DMS79 treated with DMSO at 0.1 percent for 48 hours (cell line): ENCODE measurements at regions not wholly inside any gene's neighbourhood (a gene's known extent, or its start where the extent isn't known, plus 50 kb on each side); places are given as distances from the start of the nearest gene placed in this dataset.
A peak's percentile ranks its signal among the peaks of the same experiment; 100 is the strongest.

Source experiments
- DNase-seq: peaks from one replicate; lab custom pipeline; 2025; lab: John Stamatoyannopoulos, UW

DNA sequence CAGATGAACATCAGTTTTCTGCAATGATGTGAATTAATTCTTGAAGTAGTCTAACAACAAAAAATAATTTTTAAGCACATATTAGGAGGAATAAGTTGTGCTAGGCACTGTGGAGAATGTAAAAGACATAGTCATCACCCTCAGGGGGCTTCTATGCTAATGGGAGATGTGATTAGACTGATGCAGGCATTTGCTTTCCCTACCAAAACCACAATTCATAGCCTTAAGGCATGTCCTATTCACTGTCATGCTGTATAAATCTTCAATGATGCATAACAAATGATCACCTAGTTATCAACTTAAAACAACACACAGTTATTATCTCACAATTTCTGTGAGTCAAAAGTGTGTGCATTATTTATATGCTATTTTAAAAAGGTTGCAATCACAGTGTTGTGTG lies 422.6 kb downstream of the MAN2A1 start:
- peak; percentile 0 for DNase-seq

- no peak for DNase-seq
These were observed 425.8 kb downstream of the MAN2A1 start for GRCh38 chr5:110115503-110115902.

GRCh38 chr5:110116539-110116938 lies 426.8 kb downstream of the MAN2A1 start:
- DNase-seq, result no peak

- DNase-seq, result no peak
These were observed 445.5 kb downstream of the MAN2A1 start for GRCh38 chr5:110134963-110135935.

- no peak for DNase-seq
These were observed 460.5 kb downstream of the MAN2A1 start for GRCh38 chr5:110150199-110150598.

DNA sequence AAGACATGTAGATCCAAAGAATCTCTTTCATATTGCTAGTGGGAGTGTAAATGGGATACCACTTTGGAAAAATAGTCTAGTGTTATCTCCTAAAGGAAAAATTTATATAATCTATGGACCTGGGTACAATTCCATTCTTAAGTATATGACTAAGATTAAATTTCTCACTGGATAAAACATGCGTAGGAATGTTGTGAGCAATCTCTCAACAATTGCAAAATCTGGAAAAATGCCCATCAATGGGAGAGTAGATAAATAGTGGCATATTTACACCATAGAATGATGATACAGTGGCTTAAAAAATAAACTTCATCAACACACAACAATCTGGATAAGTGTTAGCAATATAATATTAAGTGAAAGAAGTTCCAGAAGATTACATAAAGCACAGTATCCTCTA lies 469.5 kb downstream of the MAN2A1 start:
- no peak for DNase-seq

- no peak for DNase-seq
These were observed 471.4 kb downstream of the MAN2A1 start for GRCh38 chr5:110161162-110161561.

- DNase-seq, result no peak
These were observed 475.6 kb downstream of the MAN2A1 start for GRCh38 chr5:110165366-110165765.

- no peak for DNase-seq
These were observed 477.7 kb downstream of the MAN2A1 start for GRCh38 chr5:110167384-110167783.

DNA sequence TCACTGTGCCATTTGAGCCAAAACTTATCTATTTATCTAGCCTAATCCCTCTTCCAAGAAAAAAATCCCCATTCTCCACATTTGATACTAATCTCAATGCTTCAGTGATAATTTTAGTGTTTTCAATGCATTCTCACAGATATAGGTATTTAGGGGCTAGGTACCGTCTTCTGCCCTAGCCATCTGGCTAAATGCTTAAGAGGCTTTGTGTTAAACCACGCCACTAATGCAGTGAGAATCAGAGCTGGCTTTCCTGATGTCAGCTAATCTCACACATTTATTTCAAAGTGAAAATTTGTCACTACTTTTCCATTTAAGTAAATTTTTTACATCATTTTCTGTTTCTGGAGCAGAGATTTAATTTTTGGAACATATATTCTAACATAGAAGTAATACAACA lies 479.7 kb downstream of the MAN2A1 start:
- no peak for DNase-seq

- DNase-seq, result no peak
These were observed 488.0 kb downstream of the MAN2A1 start for GRCh38 chr5:110177729-110178128.

GRCh38 chr5:110179321-110179720 lies 489.6 kb downstream of the MAN2A1 start:
- DNase-seq, result no peak

DNA sequence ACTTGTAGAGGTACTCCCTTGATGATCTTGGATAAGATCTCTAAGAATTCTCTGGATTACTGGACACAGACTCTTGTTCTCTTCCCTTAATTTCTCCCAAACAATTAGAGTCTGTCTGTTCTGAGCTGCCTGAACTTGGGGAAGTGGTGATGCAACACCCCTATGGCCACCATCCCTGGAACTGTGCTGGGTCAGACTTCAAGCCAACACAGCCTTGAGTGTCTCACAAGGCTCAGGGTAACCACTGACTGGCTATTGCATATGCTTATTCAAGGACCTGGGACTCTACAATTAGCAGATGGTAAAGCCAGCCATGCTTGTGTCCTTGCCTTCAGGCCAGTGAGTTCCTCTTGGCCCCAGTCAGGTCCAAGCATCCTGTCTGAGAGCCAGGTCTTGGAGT lies 504.5 kb downstream of the MAN2A1 start:
- no peak for DNase-seq

DNA sequence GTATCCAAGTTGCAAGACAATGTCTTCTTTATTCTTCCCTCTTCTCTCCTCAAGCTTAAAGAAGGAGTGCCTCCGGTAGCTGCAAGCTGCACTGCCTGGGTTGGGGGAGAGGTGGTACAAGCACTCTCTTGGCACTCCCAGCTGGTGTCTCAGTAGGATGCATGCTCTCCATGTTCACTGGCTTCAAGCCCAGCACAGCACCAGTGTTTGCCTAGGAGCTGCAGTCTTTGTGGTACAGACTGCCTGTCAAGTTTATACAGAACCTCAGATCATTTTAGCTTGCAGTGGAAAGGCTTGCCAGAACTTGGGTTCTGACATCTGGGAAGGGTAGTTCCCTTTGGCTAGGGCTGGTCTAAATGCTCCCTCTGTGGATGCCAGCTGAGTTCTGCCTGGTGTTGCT lies 505.6 kb downstream of the MAN2A1 start:
- no peak for DNase-seq

GRCh38 chr5:110201791-110202190 lies 512.1 kb downstream of the MAN2A1 start:
- DNase-seq, result no peak

GRCh38 chr5:110203661-110204060 lies 513.9 kb downstream of the MAN2A1 start:
- no peak for DNase-seq

DNA sequence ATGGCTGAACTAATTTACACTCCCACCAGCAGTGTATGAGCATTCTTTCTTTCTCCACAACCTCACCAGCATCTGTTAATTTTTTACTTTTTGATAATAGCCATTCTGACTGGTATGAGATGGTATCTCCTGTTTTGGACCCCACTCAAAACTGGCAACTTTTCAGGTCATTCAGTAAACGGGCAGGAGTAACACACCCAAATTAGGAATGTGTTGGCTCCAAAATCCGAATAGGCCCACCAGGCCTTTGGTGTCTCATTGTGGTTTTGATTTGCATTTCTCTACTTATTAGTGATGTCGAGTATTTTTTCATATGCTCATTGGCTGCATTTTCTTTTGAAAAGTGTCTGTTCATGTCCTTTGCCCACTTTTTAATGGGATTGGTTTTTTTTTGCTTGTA lies 517.1 kb downstream of the TMEM232 start:
- DNase-seq, result no peak

DNA sequence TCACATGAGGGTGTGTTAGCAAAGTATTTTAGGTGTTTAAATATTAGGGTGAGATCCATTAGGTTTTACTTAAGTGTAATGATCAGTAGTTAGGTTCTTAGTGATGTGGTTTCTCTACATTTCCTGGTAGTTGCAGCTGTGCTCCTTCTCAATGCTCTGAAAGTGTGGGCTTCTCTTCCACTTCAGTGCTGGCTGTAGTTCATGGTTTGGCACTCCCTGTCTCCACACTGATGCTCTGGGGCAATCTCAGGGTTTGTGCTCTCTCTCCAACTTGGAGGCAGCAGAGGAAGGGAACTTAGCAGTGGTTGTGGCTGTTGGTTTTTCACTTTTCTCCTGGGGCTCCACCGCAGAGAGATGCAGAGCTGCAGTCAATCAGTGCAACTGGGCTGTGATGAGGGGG lies 507.5 kb downstream of the TMEM232 start:
- DNase-seq, result no peak

DNA sequence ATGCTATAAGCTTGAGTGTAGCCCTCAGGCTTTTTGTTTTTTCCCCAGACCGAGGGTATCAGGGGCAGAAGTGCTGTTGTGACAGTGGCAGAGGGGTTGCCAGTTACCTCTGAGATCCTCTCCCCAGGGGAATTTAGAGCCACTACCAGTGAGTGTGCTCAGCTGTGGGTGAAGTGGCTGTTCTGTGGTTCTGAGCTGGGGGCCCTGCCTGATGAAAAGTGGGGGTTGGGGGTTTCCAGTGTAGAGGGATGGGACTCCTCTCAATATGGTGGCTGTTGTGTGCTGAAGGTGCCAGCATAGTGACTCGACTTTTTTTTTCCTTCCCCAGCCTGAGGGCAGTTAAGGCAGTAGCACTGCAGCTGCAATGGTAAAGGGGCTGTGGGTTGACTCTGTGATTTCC lies 506.7 kb downstream of the TMEM232 start:
- DNase-seq, result no peak

DNA sequence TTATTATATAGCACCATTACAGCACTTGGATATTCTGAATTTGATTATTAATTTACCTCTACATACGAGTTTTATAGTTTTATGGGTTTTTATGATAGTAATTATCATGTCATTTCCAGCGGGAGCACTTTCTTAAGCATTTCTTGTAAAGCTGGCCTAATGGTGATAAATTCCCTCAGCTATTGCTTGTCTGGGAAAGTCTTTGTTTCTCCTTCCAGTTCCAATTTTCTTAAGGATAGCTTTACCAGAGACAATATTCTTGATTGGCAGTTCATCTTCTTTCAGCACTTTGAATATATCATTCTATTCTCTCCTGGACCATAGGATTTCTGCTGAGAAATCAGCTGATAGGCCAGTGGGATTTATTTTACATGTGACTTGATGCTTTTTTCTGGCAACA lies 505.4 kb downstream of the TMEM232 start:
- no peak for DNase-seq

DNA sequence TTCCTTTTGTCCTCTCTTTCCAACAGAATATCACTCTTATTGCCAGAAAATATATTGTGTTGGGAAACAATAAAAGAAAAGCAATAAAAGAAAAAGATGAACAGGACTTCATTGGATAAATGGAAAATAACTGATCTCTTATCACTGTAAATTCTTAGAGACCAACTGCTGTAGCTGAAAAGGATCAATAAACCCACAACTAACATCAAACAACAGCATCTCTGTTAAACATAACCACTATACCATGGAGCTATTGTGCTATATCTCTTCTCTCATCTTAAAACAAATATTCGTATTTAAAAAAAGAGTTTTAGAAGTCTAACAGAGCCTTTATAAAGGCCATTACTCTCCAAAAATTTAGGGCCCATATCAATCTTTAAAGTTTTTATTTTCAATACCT lies 502.4 kb downstream of the TMEM232 start:
- DNase-seq, result no peak

- no peak for DNase-seq
These were observed 500.5 kb downstream of the TMEM232 start for GRCh38 chr5:110225949-110226348.

- no peak for DNase-seq
These were observed 486.7 kb downstream of the TMEM232 start for GRCh38 chr5:110239786-110240185.

DNA sequence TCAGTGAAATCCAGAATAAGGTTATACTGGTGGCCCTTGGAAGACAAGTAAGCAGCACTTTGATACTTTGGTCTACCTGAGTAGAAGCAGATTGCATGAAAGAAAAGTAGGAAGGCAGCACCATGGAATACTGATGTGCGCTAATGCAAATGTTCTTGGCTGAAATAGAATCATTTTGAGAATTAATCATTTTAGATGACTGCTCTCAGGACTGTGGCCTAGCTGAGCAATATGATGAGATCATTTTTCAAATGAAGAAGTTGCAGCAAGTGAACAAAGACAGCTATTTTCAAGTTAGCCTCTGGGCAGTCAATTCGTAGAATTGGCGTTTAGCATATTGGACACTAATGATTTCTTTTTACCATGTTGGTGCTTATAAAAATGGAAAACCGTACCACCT lies 483.5 kb downstream of the TMEM232 start:
- no peak for DNase-seq
